ENCODE measurements at regions not wholly inside any gene's neighbourhood (a gene's known extent, or its start where the extent isn't known, plus 50 kb on each side); places are given as distances from the start of the nearest gene placed in this dataset.
A peak's percentile ranks its signal among the peaks of the same experiment; 100 is the strongest.

DNA sequence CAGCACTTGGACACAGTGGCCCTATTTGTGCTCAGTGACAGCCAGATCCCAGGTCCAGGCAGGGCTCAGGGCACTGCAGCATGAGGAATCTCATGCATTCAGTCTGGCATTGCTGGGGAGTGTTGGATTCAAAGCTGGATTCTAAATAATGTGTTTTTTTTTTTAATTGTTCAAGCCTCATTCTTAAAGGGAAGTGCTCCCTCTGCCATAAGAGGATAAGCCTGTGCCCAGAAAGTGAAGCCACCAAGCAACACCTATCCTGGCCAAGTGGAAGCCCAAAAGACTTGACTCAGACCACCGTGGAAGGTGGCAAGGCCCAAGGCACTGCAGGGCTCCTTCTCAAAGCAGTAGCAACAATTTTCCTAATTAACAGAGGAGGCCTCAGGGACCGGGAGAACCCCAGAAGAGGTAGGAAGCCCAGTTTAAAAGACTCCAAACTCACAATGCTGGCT, 135.6 kb downstream of the ACTL7B start:
- in situ Hi-C loops (cut with MboI; ENCODE audit: low pct_ligation_motif_present in 1 of 4, low pct_unique_long_range_greater_than_20kb in 1 of 4, low sequenced_read_pairs in 3 of 4), result no loop called here
- Histone ChIP-seq H3K9me3 (no peaks in the 10 kb centered on the region), H3K27ac (no peak overlapping the region), H3K27me3 (no peaks in the 10 kb centered on the region), H3K4me1 (no peaks in the 10 kb centered on the region), H3K4me3 (no peak overlapping the region), H3K36me3 (no peaks in the 10 kb centered on the region)
- WGBS, 2 donors (ENCODE audit: low coverage in 1 of 2), result 47% methylated on average over 2 of the region's 2 CpGs; no CpG with 5 or more reads in 1 of the 2 donors
- no peak for TF ChIP-seq EP300 (IDR thresholded peaks at IDR 0.05; ENCODE audit: low read depth)
- TF ChIP-seq, protein P1, sequence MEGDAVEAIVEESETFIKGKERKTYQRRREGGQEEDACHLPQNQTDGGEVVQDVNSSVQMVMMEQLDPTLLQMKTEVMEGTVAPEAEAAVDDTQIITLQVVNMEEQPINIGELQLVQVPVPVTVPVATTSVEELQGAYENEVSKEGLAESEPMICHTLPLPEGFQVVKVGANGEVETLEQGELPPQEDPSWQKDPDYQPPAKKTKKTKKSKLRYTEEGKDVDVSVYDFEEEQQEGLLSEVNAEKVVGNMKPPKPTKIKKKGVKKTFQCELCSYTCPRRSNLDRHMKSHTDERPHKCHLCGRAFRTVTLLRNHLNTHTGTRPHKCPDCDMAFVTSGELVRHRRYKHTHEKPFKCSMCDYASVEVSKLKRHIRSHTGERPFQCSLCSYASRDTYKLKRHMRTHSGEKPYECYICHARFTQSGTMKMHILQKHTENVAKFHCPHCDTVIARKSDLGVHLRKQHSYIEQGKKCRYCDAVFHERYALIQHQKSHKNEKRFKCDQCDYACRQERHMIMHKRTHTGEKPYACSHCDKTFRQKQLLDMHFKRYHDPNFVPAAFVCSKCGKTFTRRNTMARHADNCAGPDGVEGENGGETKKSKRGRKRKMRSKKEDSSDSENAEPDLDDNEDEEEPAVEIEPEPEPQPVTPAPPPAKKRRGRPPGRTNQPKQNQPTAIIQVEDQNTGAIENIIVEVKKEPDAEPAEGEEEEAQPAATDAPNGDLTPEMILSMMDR (IDR thresholded peaks at IDR 0.05), result no peak
- TF ChIP-seq POLR2AphosphoS5 (IDR thresholded peaks at IDR 0.05), result no peak
- TF ChIP-seq POLR2A (IDR thresholded peaks at IDR 0.05), result no peak
- no peak for DNase-seq
- intact Hi-C loops (cut with DNase I; ENCODE audit: low total_unique reads), result no loop called here

DNA sequence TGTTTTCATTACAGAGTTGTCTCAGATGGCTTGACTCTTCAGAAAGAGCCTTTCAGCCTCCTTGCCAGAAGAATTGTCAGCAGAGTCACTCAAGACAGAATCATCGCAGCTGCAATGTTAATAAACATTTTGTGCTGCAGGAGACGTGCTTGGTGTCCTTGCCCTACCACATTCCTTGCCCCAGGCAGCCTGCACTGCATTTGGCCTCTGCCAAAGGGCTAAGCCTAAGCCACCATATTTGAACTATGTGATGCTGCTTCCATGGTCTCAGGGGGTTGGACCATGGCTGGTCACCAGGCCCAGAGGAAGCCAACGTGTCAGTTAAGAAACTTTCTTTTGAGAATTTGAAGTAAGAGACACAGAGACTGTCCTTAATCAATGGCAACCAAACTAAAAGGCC, 145.4 kb downstream of the ACTL7B start:
- intact Hi-C loops (cut with DNase I; ENCODE audit: low total_unique reads), result no loop called here
- no peaks in the 10 kb centered on the region for H3K27me3 ChIP-seq
- H3K27ac ChIP-seq, result no peak overlapping the region
- H3K36me3 ChIP-seq, result no peaks in the 10 kb centered on the region
- no peak for TF ChIP-seq POLR2A (IDR thresholded peaks at IDR 0.05)
- TF ChIP-seq, protein P1 (IDR thresholded peaks at IDR 0.05), result no peak
- TF ChIP-seq POLR2AphosphoS5 (IDR thresholded peaks at IDR 0.05), result no peak
- TF ChIP-seq EP300 (IDR thresholded peaks at IDR 0.05; ENCODE audit: low read depth), result no peak
- 60 to 82% methylated on average over 2 to 3 of the region's 3 CpGs for WGBS, 2 donors (ENCODE audit: low coverage in 1 of 2)
- H3K9me3 ChIP-seq, result no peaks in the 10 kb centered on the region
- no peaks in the 10 kb centered on the region for H3K4me1 ChIP-seq
- in situ Hi-C loops (cut with MboI; ENCODE audit: low pct_ligation_motif_present in 1 of 4, low pct_unique_long_range_greater_than_20kb in 1 of 4, low sequenced_read_pairs in 3 of 4), result no loop called here
- H3K4me3 ChIP-seq, result no peak overlapping the region
- DNase-seq, result no peak

DNA sequence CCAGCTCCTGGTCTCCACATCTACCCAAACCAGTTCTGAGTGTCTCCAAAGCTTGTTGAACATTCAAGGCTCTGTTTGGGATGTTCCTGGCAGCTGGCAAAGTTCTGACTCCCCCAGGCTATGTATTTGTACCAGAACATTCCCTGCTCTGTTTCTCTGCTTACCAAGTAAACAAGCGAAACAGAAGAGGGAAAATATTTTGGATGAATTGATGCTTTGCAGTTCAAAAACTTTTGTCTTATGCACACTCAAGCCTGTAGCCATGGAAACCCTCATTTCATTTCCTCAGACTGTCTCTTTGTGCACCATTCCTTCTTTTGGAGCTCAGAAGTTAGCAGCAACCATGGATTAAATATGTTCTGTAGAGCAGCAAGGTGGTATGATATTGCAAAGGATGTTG, 145.8 kb downstream of the ACTL7B start:
- Histone ChIP-seq H3K36me3 (no peaks in the 10 kb centered on the region), H3K27me3 (no peaks in the 10 kb centered on the region), H3K27ac (peak overlapping the region in 1 of 4 donors; percentile 29), H3K4me3 (no peak overlapping the region), H3K4me1 (no peaks in the 10 kb centered on the region), H3K9me3 (no peaks in the 10 kb centered on the region)
- in situ Hi-C loops (cut with MboI; ENCODE audit: low pct_ligation_motif_present in 1 of 4, low pct_unique_long_range_greater_than_20kb in 1 of 4, low sequenced_read_pairs in 3 of 4) (no loop called here), intact Hi-C loops (cut with DNase I; ENCODE audit: low total_unique reads) (no loop called here)
- DNase-seq, result no peak
- peak; percentile 21 for TF ChIP-seq EP300 (IDR thresholded peaks at IDR 0.05; ENCODE audit: low read depth)
- TF ChIP-seq, protein P1 (IDR thresholded peaks at IDR 0.05), result no peak
- WGBS, 2 donors (ENCODE audit: low coverage in 1 of 2), result 70 to 88% methylated on average over 1 of the region's 1 CpG

DNA sequence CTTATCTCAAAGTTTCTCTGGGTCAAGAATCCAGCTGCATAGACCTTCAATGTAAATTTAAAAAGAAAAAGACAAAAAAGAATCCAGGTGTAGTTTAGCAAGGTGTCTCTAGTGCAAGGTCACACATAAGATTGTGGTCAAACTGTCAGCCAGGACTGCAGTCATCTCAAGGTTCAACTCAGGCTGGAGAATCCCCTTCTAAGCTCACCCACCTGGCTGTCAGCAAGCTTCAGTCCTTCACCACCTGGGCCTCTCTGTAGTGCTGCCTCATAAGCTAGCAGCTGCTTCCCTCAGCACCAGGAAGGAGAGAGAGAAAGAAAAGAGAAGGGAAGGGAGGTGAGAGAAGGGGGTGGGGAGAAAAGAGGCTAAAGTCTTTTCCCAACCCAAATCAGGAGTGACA, 146.7 kb downstream of the ACTL7B start:
- Histone ChIP-seq H3K27me3 (no peaks in the 10 kb centered on the region), H3K9me3 (no peaks in the 10 kb centered on the region), H3K27ac (peak overlapping the region in 1 of 4 donors; percentile 29), H3K4me1 (no peaks in the 10 kb centered on the region), H3K36me3 (no peaks in the 10 kb centered on the region), H3K4me3 (no peak overlapping the region)
- TF ChIP-seq EP300 (IDR thresholded peaks at IDR 0.05; ENCODE audit: low read depth), result no peak
- no peak for TF ChIP-seq POLR2AphosphoS5 (IDR thresholded peaks at IDR 0.05)
- TF ChIP-seq POLR2A (IDR thresholded peaks at IDR 0.05), result no peak
- TF ChIP-seq, protein P1 (IDR thresholded peaks at IDR 0.05), result no peak
- intact Hi-C loops (cut with DNase I; ENCODE audit: low total_unique reads), result no loop called here
- no peak for DNase-seq
- in situ Hi-C loops (cut with MboI; ENCODE audit: low pct_ligation_motif_present in 1 of 4, low pct_unique_long_range_greater_than_20kb in 1 of 4, low sequenced_read_pairs in 3 of 4), result no loop called here

All from transverse colon (tissue), 4 donors.